ENCODE measurements at regions not wholly inside any gene's neighbourhood (a gene's known extent, or its start where the extent isn't known, plus 50 kb on each side); places are given as distances from the start of the nearest gene placed in this dataset.

GRCh38 chr18:40570615-40571014 lies 1384.4 kb upstream of the PIK3C3 start:
- TF ChIP-seq POLR2AphosphoS5 (IDR thresholded peaks at IDR 0.05; ENCODE audit: low read depth) = no peak
- no peak for TF ChIP-seq CTCF (conservative IDR thresholded peaks at IDR 0.05; ENCODE audit: low read depth in 2 of 2)
- no peak for TF ChIP-seq EZH2phosphoT487 (IDR thresholded peaks at IDR 0.05; ENCODE audit: unreplicated experiment)
- TF ChIP-seq EZH2 (IDR thresholded peaks at IDR 0.05; ENCODE audit: low read depth, unreplicated experiment) = no peak
- no peak for TF ChIP-seq CREB1 (CRISPR knock-in tag; IDR thresholded peaks at IDR 0.05; ENCODE audit: low read depth)
- no peak for TF ChIP-seq ETS1 (IDR thresholded peaks at IDR 0.05)
- no peak for TF ChIP-seq REST (IDR thresholded peaks at IDR 0.05; ENCODE audit: unreplicated experiment)
- no peak for TF ChIP-seq STAT1 (IDR thresholded peaks at IDR 0.05; ENCODE audit: unreplicated experiment)

Measured in GM23338 (cell line).